ENCODE measurements at regions not wholly inside any gene's neighbourhood (a gene's known extent, or its start where the extent isn't known, plus 50 kb on each side); places are given as distances from the start of the nearest gene placed in this dataset.

- no peak for DNase-seq
Observed at GRCh38 chr2:19300961-19301360, 57.5 kb downstream of the OSR1 start.

- DNase-seq: no peak
Observed at GRCh38 chr2:19299522-19299921, 58.9 kb downstream of the OSR1 start.

- DNase-seq: no peak
Observed at GRCh38 chr2:19299032-19299431, 59.4 kb downstream of the OSR1 start.

- no peak for DNase-seq
Observed at GRCh38 chr2:19297716-19298115, 60.7 kb downstream of the OSR1 start.

GRCh38 chr2:19295998-19296502, 62.4 kb downstream of the OSR1 start:
- no peak for DNase-seq

GRCh38 chr2:19292007-19292406, 66.4 kb downstream of the OSR1 start:
- no peak for DNase-seq

- DNase-seq: no peak
Observed at GRCh38 chr2:19288291-19288690, 70.1 kb downstream of the OSR1 start.

GRCh38 chr2:19287324-19287723, 71.1 kb downstream of the OSR1 start:
- no peak for DNase-seq

GRCh38 chr2:19282305-19282704, 76.1 kb downstream of the OSR1 start:
- DNase-seq: no peak

GRCh38 chr2:19274439-19274838, 84.0 kb downstream of the OSR1 start:
- DNase-seq: no peak

GRCh38 chr2:19272941-19273470, 85.4 kb downstream of the OSR1 start:
- DNase-seq: no peak

GRCh38 chr2:19272039-19272438, 86.4 kb downstream of the OSR1 start:
- no peak for DNase-seq

GRCh38 chr2:19264852-19265251, 93.6 kb downstream of the OSR1 start:
- no peak for DNase-seq

GRCh38 chr2:19262150-19262549, 96.3 kb downstream of the OSR1 start:
- DNase-seq: no peak

GRCh38 chr2:19261061-19261460, 97.4 kb downstream of the OSR1 start:
- DNase-seq: no peak

GRCh38 chr2:19256121-19256601, 102.3 kb downstream of the OSR1 start:
- DNase-seq: no peak

- no peak for DNase-seq
Observed at GRCh38 chr2:19255481-19255880, 102.9 kb downstream of the OSR1 start.

- peak; percentile 38 for DNase-seq
Observed at GRCh38 chr2:19251554-19251953, 106.9 kb downstream of the OSR1 start.

- DNase-seq: no peak
Observed at GRCh38 chr2:19250906-19251305, 107.5 kb downstream of the OSR1 start.

- DNase-seq: no peak
Observed at GRCh38 chr2:19247186-19247585, 111.2 kb downstream of the OSR1 start.

GRCh38 chr2:19246496-19246895, 111.9 kb downstream of the OSR1 start:
- no peak for DNase-seq

GRCh38 chr2:19244460-19245363, 113.7 kb downstream of the OSR1 start:
- DNase-seq: no peak

- DNase-seq: no peak
Observed at GRCh38 chr2:19238440-19239060, 119.9 kb downstream of the OSR1 start.

- DNase-seq: no peak
Observed at GRCh38 chr2:19235308-19235707, 123.1 kb downstream of the OSR1 start.

All from MV-4-11 (cell line).